ENCODE measurements at regions not wholly inside any gene's neighbourhood (a gene's known extent, or its start where the extent isn't known, plus 50 kb on each side); places are given as distances from the start of the nearest gene placed in this dataset.
"Not testable (repeated sequence)": the region's sequence is repeated elsewhere in the genome, so short reads cannot be mapped to it uniquely, and the experiment has no call there.

DNA sequence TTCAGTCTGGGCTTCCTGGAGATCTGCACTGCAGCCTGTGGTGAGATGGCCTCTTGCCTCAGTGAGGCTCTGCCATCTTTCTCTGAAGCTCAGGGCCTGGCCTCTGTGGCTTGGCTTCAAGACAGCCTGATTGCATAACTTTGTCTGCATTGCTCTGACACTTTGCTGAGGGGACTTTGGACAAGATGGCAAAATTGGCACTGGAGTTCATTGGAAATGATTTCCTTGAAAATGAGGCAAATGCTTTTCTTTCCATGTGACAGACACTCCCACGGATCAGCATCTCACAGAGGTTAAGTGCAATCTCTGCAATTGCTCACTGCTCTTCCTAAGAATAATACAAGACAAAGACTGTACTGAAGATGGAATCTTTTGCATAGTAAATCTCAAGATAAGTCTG lies 166.8 kb downstream of the KCNS3 start (continued):
- TF ChIP-seq RUNX3 (IDR thresholded peaks at IDR 0.05; ENCODE audit: low read length): no peak
- TF ChIP-seq NBN (IDR thresholded peaks at IDR 0.05): no peak
- TF ChIP-seq, protein P1, sequence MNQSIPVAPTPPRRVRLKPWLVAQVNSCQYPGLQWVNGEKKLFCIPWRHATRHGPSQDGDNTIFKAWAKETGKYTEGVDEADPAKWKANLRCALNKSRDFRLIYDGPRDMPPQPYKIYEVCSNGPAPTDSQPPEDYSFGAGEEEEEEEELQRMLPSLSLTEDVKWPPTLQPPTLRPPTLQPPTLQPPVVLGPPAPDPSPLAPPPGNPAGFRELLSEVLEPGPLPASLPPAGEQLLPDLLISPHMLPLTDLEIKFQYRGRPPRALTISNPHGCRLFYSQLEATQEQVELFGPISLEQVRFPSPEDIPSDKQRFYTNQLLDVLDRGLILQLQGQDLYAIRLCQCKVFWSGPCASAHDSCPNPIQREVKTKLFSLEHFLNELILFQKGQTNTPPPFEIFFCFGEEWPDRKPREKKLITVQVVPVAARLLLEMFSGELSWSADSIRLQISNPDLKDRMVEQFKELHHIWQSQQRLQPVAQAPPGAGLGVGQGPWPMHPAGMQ (IDR thresholded peaks at IDR 0.05; ENCODE audit: borderline replicate concordance): no peak
- no peak for TF ChIP-seq ZNF217 (IDR thresholded peaks at IDR 0.05)
- no peak for TF ChIP-seq SMARCA5 (IDR thresholded peaks at IDR 0.05)
- TF ChIP-seq SIN3A (IDR thresholded peaks at IDR 0.05; ENCODE audit: low read depth, low read length): no peak
- no peak for TF ChIP-seq CBX5 (IDR thresholded peaks at IDR 0.05; ENCODE audit: low read depth)
- no peak for TF ChIP-seq SMC3 (IDR thresholded peaks at IDR 0.05; ENCODE audit: borderline replicate concordance, low read length)
- TF ChIP-seq EED (IDR thresholded peaks at IDR 0.05; ENCODE audit: low read depth): no peak
- TF ChIP-seq NR2F1 (conservative IDR thresholded peaks at IDR 0.05): no peak

- BruUV-seq (replicated peaks); H4K20me1 ChIP-seq (ENCODE audit: control insufficient read depth, insufficient read depth); POLR2A ChIA-PET; SMC1A ChIA-PET (ENCODE audit: uncharacterized antibody, unreplicated experiment); FAIRE-seq; H3K27ac ChIP-seq (ENCODE audit: control insufficient read depth, insufficient read depth); H3K79me2 ChIP-seq (ENCODE audit: control insufficient read depth, insufficient read depth, low read length); CTCF ChIA-PET; H2AFZ ChIP-seq (ENCODE audit: control insufficient read depth, low read depth, low read length); in situ Hi-C loops (cut with MboI); H3K36me3 ChIP-seq (ENCODE audit: control insufficient read depth in 2 of 2, insufficient read depth in 2 of 2, low read length in 1 of 2); H3K4me2 ChIP-seq (ENCODE audit: control insufficient read depth, insufficient read depth); intact Hi-C loops (cut with micrococcal nuclease; ENCODE audit: unreplicated experiment); H3K9me3 ChIP-seq (replicated peaks; ENCODE audit: control insufficient read depth, insufficient read depth, low read length); DNase-seq (ENCODE audit: low read depth, low spot score); ATAC-seq; H3K4me3 ChIP-seq; H3K4me1 ChIP-seq (ENCODE audit: control insufficient read depth, insufficient read depth, low read length); H3K27me3 ChIP-seq (replicated peaks in 1 of 2; ENCODE audit: control insufficient read depth in 2 of 2, insufficient read depth in 2 of 2, low read length in 1 of 2); RAD21 ChIA-PET (ENCODE audit: unreplicated experiment); H3K9ac ChIP-seq (ENCODE audit: control insufficient read depth, insufficient read depth, low read length): not testable (repeated sequence)
- WGBS (ENCODE audit: insufficient coverage, insufficient replicate concordance, low lambda C conversion rate, missing lambda C conversion rate): 25% methylated on average over 14 of the region's 16 CpGs
These were observed 138.9 kb downstream of the KCNS3 start for GRCh38 chr2:18017381-18017780.
